CD4-positive, alpha-beta memory T cell (primary cell): ENCODE measurements at regions not wholly inside any gene's neighbourhood (a gene's known extent, or its start where the extent isn't known, plus 50 kb on each side); places are given as distances from the start of the nearest gene placed in this dataset.

Experiments
- CTCF ChIA-PET: fragments of 350-600 bp; sonication (Branson Sonifier 250); formaldehyde crosslinking; loops from one replicate; lab custom pipeline; 2021; ENCODE audit warnings: inconsistent platforms; ENCODE audit not compliant: partially characterized antibody; lab: Charles Lee
- POLR2A ChIA-PET: fragments of 350-600 bp; sonication (Branson Sonifier 250); formaldehyde crosslinking; loops from one replicate; lab custom pipeline; 2021; ENCODE audit not compliant: partially characterized antibody; lab: Charles Lee
- DNase-seq, 5 donors: peaks; one replicate each; pipeline versions ENCODE4 v3.0.0 to v3.0.0-alpha.2; 2020 to 2022; ENCODE audit warnings: mixed read lengths in 1 of 5
- H3K27ac ChIP-seq: one replicate; pipeline ENCODE4 v1.7.0; 2013; ENCODE audit warnings: low read depth, low read length
- H3K27me3 ChIP-seq: 2 replicates; pipeline ENCODE4 v1.7.0; 2013; ENCODE audit warnings: mild to moderate bottlenecking, low read length, moderate library complexity; ENCODE audit not compliant: insufficient read depth
- H3K36me3 ChIP-seq: 2 replicates; pipeline ENCODE4 v1.7.0; 2013; ENCODE audit warnings: mild to moderate bottlenecking, low read length, moderate library complexity; ENCODE audit not compliant: insufficient read depth
- H3K4me1 ChIP-seq: 2 replicates; pipeline ENCODE4 v1.7.0; 2013; ENCODE audit warnings: mild to moderate bottlenecking, low read length, moderate library complexity; ENCODE audit not compliant: insufficient read depth
- H3K4me3 ChIP-seq, 2 donors: one replicate each; pipeline ENCODE4 v1.7.0; 2013; ENCODE audit warnings: low read length in 2 of 2, mild to moderate bottlenecking in 1 of 2
- H3K9me3 ChIP-seq, 2 donors: one replicate each; pipeline ENCODE4 v1.7.0; 2013; ENCODE audit warnings: low read length in 2 of 2, control low read depth in 1 of 2; ENCODE audit not compliant: control insufficient read depth in 1 of 2
- H3K27ac Mint-ChIP-seq, 7 donors: one replicate each; pipeline ENCODE4 v1.8.0; 2020 to 2021; ENCODE audit warnings: mixed read lengths in 7 of 7, mild to moderate bottlenecking in 6 of 7, inconsistent platforms in 3 of 7, moderate library complexity in 3 of 7
- H3K27me3 Mint-ChIP-seq, 2 donors: one replicate each; pipeline ENCODE4 v1.8.0; 2020 to 2021; ENCODE audit warnings: mixed read lengths in 2 of 2
- H3K36me3 Mint-ChIP-seq, 2 donors: one replicate each; pipeline ENCODE4 v1.8.0; 2020 to 2021; ENCODE audit warnings: mixed read lengths in 2 of 2, inconsistent platforms in 1 of 2, mild to moderate bottlenecking in 1 of 2
- H3K4me1 Mint-ChIP-seq, 4 donors: one replicate each; pipeline ENCODE4 v1.8.0; 2020 to 2021; ENCODE audit warnings: mixed read lengths in 4 of 4, mild to moderate bottlenecking in 1 of 4
- H3K4me3 Mint-ChIP-seq, 8 donors: one replicate each; pipeline ENCODE4 v1.8.0; 2020 to 2021; ENCODE audit warnings: mixed read lengths in 8 of 8, mild to moderate bottlenecking in 7 of 8, moderate library complexity in 6 of 8, inconsistent platforms in 3 of 8
- H3K9me3 Mint-ChIP-seq, 8 donors: one replicate each; pipeline ENCODE4 v1.8.0; 2020 to 2021; ENCODE audit warnings: mixed read lengths in 8 of 8, mild to moderate bottlenecking in 5 of 8, inconsistent platforms in 3 of 8, moderate library complexity in 1 of 8
- intact Hi-C: fragments of 100-400 bp; cut with micrococcal nuclease; formaldehyde crosslinking; loops from one replicate; pipeline ENCODE4 v1.15.1; 2023

DNA sequence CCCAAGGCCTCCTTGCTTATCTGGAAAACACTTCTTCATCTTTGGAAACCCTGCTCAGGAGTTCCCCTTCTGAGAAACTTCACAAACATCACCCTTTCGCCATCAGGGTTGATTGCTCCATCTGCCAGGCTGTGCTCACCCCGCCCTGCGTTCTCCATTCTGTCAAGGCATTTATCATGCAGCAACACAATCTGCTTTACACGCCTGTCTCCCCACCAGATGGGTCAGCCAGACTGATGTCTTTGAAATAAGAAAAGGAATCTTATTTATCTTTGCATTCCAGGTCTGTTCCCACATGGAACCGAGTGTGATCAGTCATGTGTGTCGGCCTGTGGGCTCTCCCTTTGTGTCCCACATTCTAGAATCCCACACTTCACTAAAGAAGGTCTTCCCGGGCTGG is 110.0 kb upstream of the ARL4C start:
- Histone ChIP-seq H3K4me3 (no peak overlapping the region), H3K36me3 (no peaks in the 10 kb centered on the region), H3K4me1 (no peaks in the 10 kb centered on the region), H3K27ac (no peak overlapping the region), H3K27me3 (no peaks in the 10 kb centered on the region), H3K9me3 (no peaks in the 10 kb centered on the region)
- Mint-ChIP-seq H3K4me1 (no peaks in the 10 kb centered on the region), H3K9me3 (peaks cover 0 to 4% (median 3%) of the 10 kb centered on the region in 8 donors), H3K4me3 (no peak overlapping the region), H3K27ac (no peak overlapping the region), H3K36me3 (no peaks in the 10 kb centered on the region), H3K27me3 (peaks cover 21 to 48% of the 10 kb centered on the region in 2 donors)
- intact Hi-C loops, result no loop called here
- no peak for DNase-seq
- CTCF ChIA-PET, result no interaction called here
- POLR2A ChIA-PET, result no interaction called here

- no peaks in the 10 kb centered on the region for H3K4me1 ChIP-seq
- Mint-ChIP-seq H3K4me3 (no peak overlapping the region), H3K9me3 (peaks cover 0 to 3% (median 0%) of the 10 kb centered on the region in 8 donors), H3K27me3 (peaks cover 20 to 26% of the 10 kb centered on the region in 2 donors), H3K4me1 (no peaks in the 10 kb centered on the region), H3K36me3 (no peaks in the 10 kb centered on the region), H3K27ac (no peak overlapping the region)
- no peaks in the 10 kb centered on the region for H3K27me3 ChIP-seq
- no peaks in the 10 kb centered on the region for H3K9me3 ChIP-seq
- H3K4me3 ChIP-seq, result no peak overlapping the region
- H3K36me3 ChIP-seq, result no peaks in the 10 kb centered on the region
- CTCF ChIA-PET, result no interaction called here
- no peak for DNase-seq
- POLR2A ChIA-PET, result no interaction called here
- intact Hi-C loops, result no loop called here
- no peak overlapping the region for H3K27ac ChIP-seq
These were observed 106.7 kb upstream of the ARL4C start for GRCh38 chr2:234603619-234604018.

DNA sequence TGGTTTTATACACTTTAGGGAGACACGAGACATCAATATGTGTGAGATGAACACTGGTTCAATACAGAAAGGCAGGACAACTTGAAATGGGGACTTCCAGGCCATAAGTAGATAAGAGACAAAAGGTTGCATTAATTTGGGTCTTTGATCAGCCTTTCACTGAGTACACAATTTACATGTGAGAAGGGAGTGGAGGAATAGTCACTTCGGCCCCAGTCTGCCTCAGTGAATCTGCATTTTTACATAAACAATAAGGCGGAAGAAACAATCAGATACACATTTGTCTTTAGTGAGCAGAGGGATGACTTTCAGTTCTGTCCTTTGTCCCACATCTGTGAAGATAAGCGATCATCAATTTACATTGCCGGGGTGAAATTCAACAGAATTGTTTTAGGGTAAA is 104.3 kb upstream of the ARL4C start:
- H3K4me3 Mint-ChIP-seq, result no peak overlapping the region
- ChIA-PET CTCF (interaction anchor here (1.4 kb wide), 1 partner anchor 9 kb away, joined by 3 read pairs; no protein-coding TSS in a partner anchor), POLR2A (no interaction called here)
- no peaks in the 10 kb centered on the region for H3K36me3 ChIP-seq
- no peaks in the 10 kb centered on the region for H3K36me3 Mint-ChIP-seq
- no peaks in the 10 kb centered on the region for H3K4me1 ChIP-seq
- no peaks in the 10 kb centered on the region for H3K27me3 ChIP-seq
- no peak overlapping the region for H3K27ac Mint-ChIP-seq
- no peak overlapping the region for H3K27ac ChIP-seq
- no peak for DNase-seq
- no peaks in the 10 kb centered on the region for H3K9me3 ChIP-seq
- no peak overlapping the region for H3K4me3 ChIP-seq
- intact Hi-C loops, result no loop called here
- H3K4me1 Mint-ChIP-seq, result no peaks in the 10 kb centered on the region
- peaks cover 21 to 22% of the 10 kb centered on the region in 2 donors for H3K27me3 Mint-ChIP-seq
- peaks cover 0 to 3% (median 0%) of the 10 kb centered on the region in 8 donors for H3K9me3 Mint-ChIP-seq

DNA sequence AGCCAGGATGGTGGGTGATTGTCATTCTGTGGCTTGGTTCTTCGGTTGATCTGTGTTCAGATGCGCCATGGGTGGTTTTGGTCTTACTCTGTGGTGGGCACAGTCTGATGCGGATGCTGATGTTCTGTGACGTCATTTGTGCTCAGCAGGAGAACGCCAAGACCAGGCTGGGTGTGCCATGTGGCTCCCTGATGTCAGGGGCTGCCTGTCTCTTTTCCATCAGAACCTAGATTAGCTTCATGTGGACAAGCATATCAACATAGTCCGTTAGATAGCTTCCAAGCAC is 100.6 kb upstream of the ARL4C start:
- peaks cover 17% of the 10 kb centered on the region in 2 donors for H3K27me3 Mint-ChIP-seq
- no peaks in the 10 kb centered on the region for H3K36me3 Mint-ChIP-seq
- Histone ChIP-seq H3K4me3 (no peak overlapping the region), H3K9me3 (no peaks in the 10 kb centered on the region), H3K27me3 (no peaks in the 10 kb centered on the region), H3K27ac (no peak overlapping the region), H3K36me3 (no peaks in the 10 kb centered on the region), H3K4me1 (no peaks in the 10 kb centered on the region)
- H3K27ac Mint-ChIP-seq, result no peak overlapping the region
- H3K4me1 Mint-ChIP-seq, result no peaks in the 10 kb centered on the region
- DNase-seq, result no peak
- peaks cover 0 to 3% (median 0%) of the 10 kb centered on the region in 8 donors for H3K9me3 Mint-ChIP-seq
- no peak overlapping the region for H3K4me3 Mint-ChIP-seq
- intact Hi-C loops, result no loop called here
- ChIA-PET CTCF (no interaction called here), POLR2A (no interaction called here)

GRCh38 chr2:234596696-234597575 is 100.1 kb upstream of the ARL4C start:
- CTCF ChIA-PET, result no interaction called here

GRCh38 chr2:234595829-234596228 is 98.9 kb upstream of the ARL4C start:
- intact Hi-C loops, result no loop called here
- Histone ChIP-seq H3K36me3 (no peaks in the 10 kb centered on the region), H3K4me1 (no peaks in the 10 kb centered on the region), H3K9me3 (no peaks in the 10 kb centered on the region), H3K4me3 (no peak overlapping the region), H3K27me3 (no peaks in the 10 kb centered on the region), H3K27ac (no peak overlapping the region)
- no peak for DNase-seq
- H3K9me3 Mint-ChIP-seq, result peaks cover 0 to 3% (median 0%) of the 10 kb centered on the region in 8 donors
- ChIA-PET POLR2A (no interaction called here), CTCF (no interaction called here)
- no peak overlapping the region for H3K27ac Mint-ChIP-seq
- no peaks in the 10 kb centered on the region for H3K36me3 Mint-ChIP-seq
- H3K4me1 Mint-ChIP-seq, result no peaks in the 10 kb centered on the region
- H3K4me3 Mint-ChIP-seq, result no peak overlapping the region
- peaks cover 20 to 26% of the 10 kb centered on the region in 2 donors for H3K27me3 Mint-ChIP-seq

More at GRCh38 chr2:234596696-234597575, 100.1 kb upstream of the ARL4C start:
- Mint-ChIP-seq H3K4me3 (no peak overlapping the region), H3K9me3 (peaks cover 0 to 3% (median 0%) of the 10 kb centered on the region in 8 donors), H3K27ac (peak overlapping the region in 2 of 7 donors; percentile 9 to 29), H3K4me1 (no peaks in the 10 kb centered on the region), H3K27me3 (peaks cover 20 to 21% of the 10 kb centered on the region in 2 donors), H3K36me3 (no peaks in the 10 kb centered on the region)
- no peaks in the 10 kb centered on the region for H3K4me1 ChIP-seq
- H3K36me3 ChIP-seq, result no peaks in the 10 kb centered on the region
- no peak overlapping the region for H3K4me3 ChIP-seq
- no peak for DNase-seq
- no peak overlapping the region for H3K27ac ChIP-seq
- no peaks in the 10 kb centered on the region for H3K9me3 ChIP-seq
- intact Hi-C loops, result no loop called here
- H3K27me3 ChIP-seq, result no peaks in the 10 kb centered on the region
- POLR2A ChIA-PET, result no interaction called here

DNA sequence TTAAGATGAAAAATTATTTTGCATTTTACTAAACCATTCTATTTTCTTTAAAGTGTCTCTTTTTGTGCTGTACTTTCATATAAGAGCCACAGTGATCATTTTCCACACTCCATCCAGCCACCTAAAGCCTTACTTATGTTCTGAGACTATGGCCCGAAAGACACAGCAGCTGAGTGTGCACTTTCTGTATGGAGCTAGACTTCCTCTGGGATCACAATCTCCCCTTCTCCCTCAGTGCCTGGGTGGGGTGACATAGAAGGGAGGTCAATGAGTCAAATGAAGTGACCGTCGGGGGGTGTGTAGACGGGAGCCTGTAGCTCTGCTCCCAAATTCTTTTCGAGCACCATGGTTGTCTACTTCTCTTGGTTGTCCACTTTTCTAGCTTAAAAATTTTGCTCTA is 97.8 kb upstream of the ARL4C start:
- Mint-ChIP-seq H3K36me3 (no peaks in the 10 kb centered on the region), H3K4me3 (no peak overlapping the region), H3K4me1 (no peaks in the 10 kb centered on the region), H3K27me3 (peaks cover 16 to 29% of the 10 kb centered on the region in 2 donors), H3K27ac (no peak overlapping the region), H3K9me3 (peaks cover 0 to 1% (median 0%) of the 10 kb centered on the region in 8 donors)
- DNase-seq, result no peak
- Histone ChIP-seq H3K4me3 (no peak overlapping the region), H3K9me3 (no peaks in the 10 kb centered on the region), H3K36me3 (no peaks in the 10 kb centered on the region), H3K4me1 (no peaks in the 10 kb centered on the region), H3K27me3 (no peaks in the 10 kb centered on the region), H3K27ac (no peak overlapping the region)
- intact Hi-C loops, result no loop called here
- POLR2A ChIA-PET, result no interaction called here
- CTCF ChIA-PET, result no interaction called here
